A673 (cell line): ENCODE measurements at regions not wholly inside any gene's neighbourhood (a gene's known extent, or its start where the extent isn't known, plus 50 kb on each side); places are given as distances from the start of the nearest gene placed in this dataset.

Experiments used
- BruUV-seq: library from RNA; stranded (reverse); fragments of 400-500 nt; replicated peaks from 2 replicates; lab custom pipeline; 2021; lab: Mats Ljungman, UMichigan
- CTCF ChIA-PET: fragments of 300-600 bp; sonication (Branson Sonifier 250); formaldehyde crosslinking; loops from one replicate; lab custom pipeline; 2022; ENCODE audit warnings: antibody characterized with exemption; lab: Charles Lee
- POLR2A ChIA-PET: fragments of 300-600 bp; sonication (Branson Sonifier 250); formaldehyde crosslinking; loops from one replicate; lab custom pipeline; 2022; ENCODE audit warnings: antibody characterized with exemption; ENCODE audit not compliant: low non-redundant PET; lab: Charles Lee
- DNase-seq: peaks from one replicate; pipeline ENCODE4 v3.0.0-alpha.2; 2015; ENCODE audit warnings: low spot score
- H3K27ac ChIP-seq: fragments of 200-600 bp; sonication (generic); 2 replicates; pipeline ENCODE4 v1.5.1; 2016; ENCODE audit warnings: mixed run types, low read depth, mild to moderate bottlenecking, mixed read lengths, antibody characterized with exemption, low read length; ENCODE audit not compliant: poor library complexity, severe bottlenecking
- H3K27me3 ChIP-seq: fragments of 200-600 bp; sonication (generic); replicated peaks from 2 replicates; pipeline ENCODE4 v1.6.1; 2017; ENCODE audit warnings: mixed run types, low read depth, mild to moderate bottlenecking, mixed read lengths, antibody characterized with exemption, low read length; ENCODE audit not compliant: insufficient read depth, poor library complexity
- H3K36me3 ChIP-seq: fragments of 200-600 bp; sonication (generic); 2 replicates; pipeline ENCODE4 v1.6.1; 2016; ENCODE audit warnings: mixed run types, mild to moderate bottlenecking, mixed read lengths, antibody characterized with exemption, low read length; ENCODE audit not compliant: insufficient read depth, poor library complexity, severe bottlenecking
- H3K4me1 ChIP-seq: fragments of 200-600 bp; sonication (generic); 2 replicates; pipeline ENCODE4 v1.6.1; 2017; ENCODE audit warnings: mixed run types, mild to moderate bottlenecking, mixed read lengths, antibody characterized with exemption, low read length; ENCODE audit not compliant: insufficient read depth, poor library complexity, severe bottlenecking
- H3K4me3 ChIP-seq: fragments of 200-600 bp; sonication (generic); 2 replicates; pipeline ENCODE4 v1.5.1; 2016; ENCODE audit warnings: low read depth, mixed run types, mild to moderate bottlenecking, mixed read lengths, low read length; ENCODE audit not compliant: poor library complexity, severe bottlenecking
- H3K9me3 ChIP-seq: fragments of 200-600 bp; sonication (generic); 2 replicates; pipeline ENCODE4 v1.6.1; 2016; ENCODE audit warnings: mixed run types, low read depth, mild to moderate bottlenecking, mixed read lengths, antibody characterized with exemption, low read length; ENCODE audit not compliant: poor library complexity, severe bottlenecking
- CTCF ChIP-seq: fragments of 300-800, 200-600 bp; sonication (generic); conservative IDR thresholded peaks from 2 replicates; pipeline ENCODE4 v1.5.1; 2017; ENCODE audit warnings: low read depth, mild to moderate bottlenecking, antibody characterized with exemption, low read length, moderate library complexity, mixed read lengths
- EZH2 ChIP-seq: fragments of 200-600 bp; sonication (generic); IDR thresholded peaks from 2 replicates; pipeline ENCODE4 v1.6.1; 2017; ENCODE audit warnings: borderline replicate concordance, low read depth, mild to moderate bottlenecking, mixed read lengths, antibody characterized with exemption, low read length; ENCODE audit not compliant: poor library complexity, severe bottlenecking
- intact Hi-C: fragments of 100-400 bp; cut with micrococcal nuclease; formaldehyde crosslinking; loops from one replicate; pipeline ENCODE4 v1.10.0; 2022; ENCODE audit not compliant: unreplicated experiment

- TF ChIP-seq CTCF (no peak), EZH2 (no peak)
- H3K27ac ChIP-seq: no peak overlapping the region
- no TSS peak for BruUV-seq
- no peak overlapping the region for H3K4me3 ChIP-seq
- no peak for DNase-seq
- H3K27me3 ChIP-seq: no peaks in the 10 kb centered on the region
- CTCF ChIA-PET: no interaction called here
- H3K9me3 ChIP-seq: no peaks in the 10 kb centered on the region
- no peaks in the 10 kb centered on the region for H3K36me3 ChIP-seq
- POLR2A ChIA-PET: no interaction called here
- no peaks in the 10 kb centered on the region for H3K4me1 ChIP-seq
- intact Hi-C loops: no loop called here
Observed at GRCh38 chr17:70021726-70022125, 53.3 kb upstream of the KCNJ16 start.

GRCh38 chr17:70022175-70022574 is 52.9 kb upstream of the KCNJ16 start:
- H3K27me3 ChIP-seq: no peaks in the 10 kb centered on the region
- H3K9me3 ChIP-seq: no peaks in the 10 kb centered on the region
- POLR2A ChIA-PET: no interaction called here
- intact Hi-C loops: no loop called here
- DNase-seq: no peak
- no peak for TF ChIP-seq EZH2
- no peak for TF ChIP-seq CTCF
- H3K36me3 ChIP-seq: no peaks in the 10 kb centered on the region
- H3K4me3 ChIP-seq: no peak overlapping the region
- H3K4me1 ChIP-seq: no peaks in the 10 kb centered on the region
- CTCF ChIA-PET: no interaction called here
- H3K27ac ChIP-seq: no peak overlapping the region
- no TSS peak for BruUV-seq

DNA sequence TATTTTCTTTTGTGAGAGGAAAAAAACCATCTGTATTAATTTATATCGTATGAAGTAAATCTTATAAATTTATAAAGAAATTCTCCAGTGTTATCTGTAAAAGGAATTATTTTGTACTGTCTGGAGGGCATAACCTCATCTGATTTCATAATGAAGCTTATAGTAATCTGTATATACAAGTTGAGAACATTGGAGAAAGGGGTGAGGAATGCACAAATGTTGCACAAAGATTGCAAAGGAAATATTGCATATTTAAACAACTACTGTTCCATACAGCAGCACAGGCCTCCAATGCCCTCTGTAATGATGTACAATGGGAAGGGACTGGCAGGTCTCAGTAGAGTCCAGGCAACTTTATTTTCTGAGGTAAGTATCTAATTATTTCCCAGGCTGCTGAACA is 50.8 kb upstream of the KCNJ16 start:
- CTCF ChIA-PET: no interaction called here
- no TSS peak for BruUV-seq
- Histone ChIP-seq H3K4me3 (no peak overlapping the region), H3K4me1 (no peaks in the 10 kb centered on the region), H3K27me3 (no peaks in the 10 kb centered on the region), H3K27ac (no peak overlapping the region), H3K36me3 (no peaks in the 10 kb centered on the region), H3K9me3 (no peaks in the 10 kb centered on the region)
- TF ChIP-seq CTCF: no peak
- TF ChIP-seq EZH2: no peak
- no peak for DNase-seq
- POLR2A ChIA-PET: no interaction called here
- intact Hi-C loops: no loop called here
